ENCODE measurements at regions not wholly inside any gene's neighbourhood (a gene's known extent, or its start where the extent isn't known, plus 50 kb on each side); places are given as distances from the start of the nearest gene placed in this dataset.

GRCh38 chr6:80605165-80605989, 498.9 kb downstream of the BCKDHB start:
- 19 to 25% methylated on average over 4 of the region's 4 CpGs for WGBS, 2 donors (ENCODE audit: low coverage in 1 of 2)
- H3K27ac ChIP-seq: no peak overlapping the region
- intact Hi-C loops (cut with DNase I; ENCODE audit: low total_unique reads) (loop anchor here (5.0 kb wide), 1 partner anchor 1147 kb away; the partner anchor contains the start of gene TENT5A), in situ Hi-C loops (cut with MboI; ENCODE audit: low pct_ligation_motif_present in 1 of 4, low pct_unique_long_range_greater_than_20kb in 1 of 4, low sequenced_read_pairs in 3 of 4) (loop anchor here in 2 of 4 donors (25.0 kb wide), 3 partner anchors 1132 to 1432 kb away; partner anchors contain the start of gene TENT5A (in 1 of the 2))
- peaks cover 0 to 4% (median 0%) of the 10 kb centered on the region in 4 donors for H3K4me1 ChIP-seq
- H3K4me3 ChIP-seq: no peak overlapping the region
- no peaks in the 10 kb centered on the region for H3K27me3 ChIP-seq
- no peaks in the 10 kb centered on the region for H3K36me3 ChIP-seq
- TF ChIP-seq CTCF (IDR thresholded peaks at IDR 0.05): peak; percentile 38 to 56 (median 49)
- TF ChIP-seq POLR2AphosphoS5 (IDR thresholded peaks at IDR 0.05): no peak
- TF ChIP-seq EP300 (IDR thresholded peaks at IDR 0.05; ENCODE audit: low read depth): no peak
- no peak for TF ChIP-seq POLR2A (IDR thresholded peaks at IDR 0.05)
- DNase-seq: no peak
- H3K9me3 ChIP-seq: no peaks in the 10 kb centered on the region

GRCh38 chr6:80603679-80604078, 497.2 kb downstream of the BCKDHB start:
- Histone ChIP-seq H3K9me3 (no peaks in the 10 kb centered on the region), H3K4me3 (no peak overlapping the region), H3K27me3 (no peaks in the 10 kb centered on the region), H3K27ac (no peak overlapping the region), H3K36me3 (no peaks in the 10 kb centered on the region), H3K4me1 (peaks cover 0 to 4% (median 0%) of the 10 kb centered on the region in 4 donors)
- TF ChIP-seq CTCF (IDR thresholded peaks at IDR 0.05) (no peak), EP300 (IDR thresholded peaks at IDR 0.05; ENCODE audit: low read depth) (no peak), POLR2AphosphoS5 (IDR thresholded peaks at IDR 0.05) (no peak), POLR2A (IDR thresholded peaks at IDR 0.05) (no peak)
- in situ Hi-C loops (cut with MboI; ENCODE audit: low pct_ligation_motif_present in 1 of 4, low pct_unique_long_range_greater_than_20kb in 1 of 4, low sequenced_read_pairs in 3 of 4): loop anchor here in 2 of 4 donors (25.0 kb wide), 3 partner anchors 1134 to 1434 kb away; partner anchors contain the start of gene TENT5A (in 1 of the 2)
- DNase-seq: no peak
- intact Hi-C loops (cut with DNase I; ENCODE audit: low total_unique reads): no loop called here

GRCh38 chr6:80594461-80594860, 488.0 kb downstream of the BCKDHB start:
- 87 to 88% methylated on average over 4 of the region's 4 CpGs for WGBS, 2 donors (ENCODE audit: low coverage in 1 of 2)
- no peaks in the 10 kb centered on the region for H3K27me3 ChIP-seq
- TF ChIP-seq POLR2AphosphoS5 (IDR thresholded peaks at IDR 0.05) (no peak), EP300 (IDR thresholded peaks at IDR 0.05; ENCODE audit: low read depth) (no peak), POLR2A (IDR thresholded peaks at IDR 0.05) (no peak), CTCF (IDR thresholded peaks at IDR 0.05) (no peak)
- no peak overlapping the region for H3K4me3 ChIP-seq
- no peaks in the 10 kb centered on the region for H3K4me1 ChIP-seq
- intact Hi-C loops (cut with DNase I; ENCODE audit: low total_unique reads) (no loop called here), in situ Hi-C loops (cut with MboI; ENCODE audit: low pct_ligation_motif_present in 1 of 4, low pct_unique_long_range_greater_than_20kb in 1 of 4, low sequenced_read_pairs in 3 of 4) (no loop called here)
- no peaks in the 10 kb centered on the region for H3K36me3 ChIP-seq
- H3K27ac ChIP-seq: no peak overlapping the region
- no peak for DNase-seq
- H3K9me3 ChIP-seq: no peaks in the 10 kb centered on the region

- no peak for TF ChIP-seq EP300 (IDR thresholded peaks at IDR 0.05; ENCODE audit: low read depth)
- no peak for TF ChIP-seq POLR2A (IDR thresholded peaks at IDR 0.05)
- no peak for TF ChIP-seq CTCF (IDR thresholded peaks at IDR 0.05)
- no peak for TF ChIP-seq POLR2AphosphoS5 (IDR thresholded peaks at IDR 0.05)
- intact Hi-C loops (cut with DNase I; ENCODE audit: low total_unique reads): no loop called here
- H3K27ac ChIP-seq: no peak overlapping the region
- in situ Hi-C loops (cut with MboI; ENCODE audit: low pct_ligation_motif_present in 1 of 4, low pct_unique_long_range_greater_than_20kb in 1 of 4, low sequenced_read_pairs in 3 of 4): no loop called here
- H3K9me3 ChIP-seq: no peaks in the 10 kb centered on the region
- no peak overlapping the region for H3K4me3 ChIP-seq
- H3K27me3 ChIP-seq: no peaks in the 10 kb centered on the region
- no peaks in the 10 kb centered on the region for H3K4me1 ChIP-seq
- no peaks in the 10 kb centered on the region for H3K36me3 ChIP-seq
- WGBS, 2 donors (ENCODE audit: low coverage in 1 of 2): 58 to 78% methylated on average over 2 of the region's 2 CpGs
- DNase-seq: no peak
Observed at GRCh38 chr6:80592436-80592835, 486.0 kb downstream of the BCKDHB start.

All from transverse colon (tissue), 4 donors.